IMR-90 (cell line): ENCODE measurements at regions not wholly inside any gene's neighbourhood (a gene's known extent, or its start where the extent isn't known, plus 50 kb on each side); places are given as distances from the start of the nearest gene placed in this dataset.
A peak's percentile ranks its signal among the peaks of the same experiment; 100 is the strongest.

Experiments
- ATAC-seq: fragments of 200-7000 bp; cut with Tn5 transposase; 2 replicates; pipeline ENCODE4 v1.9.1; 2020; ENCODE audit warnings: low read depth, mild to moderate bottlenecking, moderate library complexity
- BruUV-seq: library from RNA; stranded (reverse); fragments of 400-500 nt; replicated peaks from 2 replicates; lab custom pipeline; 2021; lab: Mats Ljungman, UMichigan
- CTCF ChIA-PET: fragments of 300-600 bp; formaldehyde crosslinking; extraction: SDS; loops from one replicate; lab custom pipeline; 2021; ENCODE audit warnings: antibody characterized with exemption; lab: Yijun Ruan, JAX
- POLR2A ChIA-PET: fragments of 300-600 bp; sonication (Branson Sonifier 250); formaldehyde crosslinking; loops from one replicate; lab custom pipeline; 2022; ENCODE audit warnings: antibody characterized with exemption; ENCODE audit not compliant: unreplicated experiment; lab: Charles Lee
- DNase-seq: peaks from one replicate; pipeline ENCODE4 v3.0.0; 2013
- H2AFZ ChIP-seq: replicated peaks from 2 replicates; pipeline ENCODE3; 2013; ENCODE audit warnings: low read length, mild to moderate bottlenecking; ENCODE audit not compliant: poor library complexity
- H2AK5ac ChIP-seq: 2 replicates; pipeline ENCODE4 v1.6.1; 2013; ENCODE audit warnings: low read depth, low read length, inconsistent platforms
- H2AK9ac ChIP-seq: replicated peaks from 2 replicates; pipeline ENCODE3; 2013; ENCODE audit warnings: mild to moderate bottlenecking, low read depth, low read length, moderate library complexity; ENCODE audit not compliant: poor library complexity
- H2BK120ac ChIP-seq: 2 replicates; pipeline ENCODE4 v1.6.1; 2013; ENCODE audit warnings: low read depth, low read length, inconsistent platforms
- H2BK15ac ChIP-seq: 3 replicates; pipeline ENCODE4 v1.6.1; 2013; ENCODE audit warnings: low read depth, low read length, inconsistent platforms
- H2BK20ac ChIP-seq: 2 replicates; pipeline ENCODE4 v1.6.1; 2013; ENCODE audit warnings: low read depth, mild to moderate bottlenecking, inconsistent platforms, low read length, moderate library complexity
- H2BK5ac ChIP-seq: 2 replicates; pipeline ENCODE4 v1.6.1; 2013; ENCODE audit warnings: mild to moderate bottlenecking, low read depth, low read length, inconsistent platforms; ENCODE audit not compliant: poor library complexity, severe bottlenecking
- H3K14ac ChIP-seq: replicated peaks from 2 replicates; pipeline ENCODE4 v1.6.1; 2013; ENCODE audit warnings: low read depth, low read length, inconsistent platforms
- H3K18ac ChIP-seq: 2 replicates; pipeline ENCODE4 v1.6.1; 2013; ENCODE audit warnings: low read depth, low read length, control low read depth
- H3K23ac ChIP-seq: 2 replicates; pipeline ENCODE4 v1.6.1; 2013; ENCODE audit warnings: low read depth, low read length, inconsistent platforms
- H3K27ac ChIP-seq: 2 replicates; pipeline ENCODE4 v1.5.1; 2013; ENCODE audit warnings: mild to moderate bottlenecking, control low read depth, low read length; ENCODE audit not compliant: insufficient read depth
- H3K27me3 ChIP-seq: 2 replicates; pipeline ENCODE4 v1.6.1; 2013; ENCODE audit warnings: low read length; ENCODE audit not compliant: control insufficient read depth, insufficient read depth
- H3K36me3 ChIP-seq: 2 replicates; pipeline ENCODE4 v1.6.1; 2013; ENCODE audit warnings: low read length, mixed read lengths; ENCODE audit not compliant: control insufficient read depth, insufficient read depth
- H3K4ac ChIP-seq: 2 replicates; pipeline ENCODE4 v1.6.1; 2013; ENCODE audit warnings: low read depth, low read length, inconsistent platforms
- H3K4me1 ChIP-seq: 2 replicates; pipeline ENCODE4 v1.6.1; 2013; ENCODE audit warnings: low read length, mixed read lengths; ENCODE audit not compliant: control insufficient read depth, insufficient read depth
- H3K4me2 ChIP-seq: 2 replicates; pipeline ENCODE4 v1.6.1; 2013; ENCODE audit warnings: low read depth, mild to moderate bottlenecking, control low read depth, low read length, moderate library complexity
- H3K4me3 ChIP-seq: 2 replicates; pipeline ENCODE4 v1.5.1; 2013; ENCODE audit warnings: low read depth, mild to moderate bottlenecking, control low read depth, low read length, moderate library complexity; ENCODE audit not compliant: insufficient read depth
- H3K56ac ChIP-seq: 2 replicates; pipeline ENCODE4 v1.6.1; 2013; ENCODE audit warnings: low read length, inconsistent platforms; ENCODE audit not compliant: insufficient read depth; ENCODE audit errors: extremely low read depth
- H3K79me1 ChIP-seq, 2 experiments: 2 replicates each; pipeline ENCODE4 v1.6.1; 2013; ENCODE audit warnings: low read length in 2 of 2, inconsistent platforms in 1 of 2, low read depth in 1 of 2
- H3K9ac ChIP-seq: 2 replicates; pipeline ENCODE4 v1.6.1; 2013; ENCODE audit warnings: low read depth, low read length, control low read depth
- H3K9me1 ChIP-seq: 2 replicates; pipeline ENCODE4 v1.6.1; 2013; ENCODE audit warnings: low read length, inconsistent platforms; ENCODE audit not compliant: insufficient read depth
- H3K9me3 ChIP-seq: 2 replicates; pipeline ENCODE4 v1.6.1; 2013; ENCODE audit warnings: low read length; ENCODE audit not compliant: control insufficient read depth, insufficient read depth
- H4K20me1 ChIP-seq: 2 replicates; pipeline ENCODE4 v1.6.1; 2013; ENCODE audit warnings: low read length, inconsistent platforms; ENCODE audit not compliant: insufficient read depth
- H4K5ac ChIP-seq: 2 replicates; pipeline ENCODE4 v1.6.1; 2013; ENCODE audit warnings: mild to moderate bottlenecking, low read depth, low read length, control low read depth
- H4K8ac ChIP-seq, 2 experiments: 2 replicates each; pipeline ENCODE4 v1.6.1; 2013; ENCODE audit warnings: low read depth in 2 of 2, low read length in 2 of 2, control low read depth in 1 of 2, inconsistent platforms in 1 of 2
- H4K91ac ChIP-seq: 2 replicates; pipeline ENCODE4 v1.6.1; 2013; ENCODE audit warnings: low read depth, low read length, inconsistent platforms; ENCODE audit not compliant: insufficient read depth
- BHLHE40 ChIP-seq: fragments of 150-350 bp; IDR thresholded peaks from 2 replicates; pipeline ENCODE4 v1.6.1; 2016; ENCODE audit warnings: mild to moderate bottlenecking, low read depth, low read length
- CEBPB ChIP-seq: IDR thresholded peaks from 2 replicates; pipeline ENCODE4 v1.6.1; 2012; ENCODE audit warnings: low read depth, low read length, improper control_type of control experiment
- CHD1 ChIP-seq: IDR thresholded peaks from 2 replicates; pipeline ENCODE4 v1.6.1; 2012; ENCODE audit warnings: low read depth, low read length, improper control_type of control experiment
- FOS ChIP-seq: fragments of 150-350 bp; IDR thresholded peaks from 2 replicates; pipeline ENCODE4 v1.6.1; 2016; ENCODE audit warnings: low read depth, low read length
- MAFK ChIP-seq: IDR thresholded peaks from 2 replicates; pipeline ENCODE4 v1.6.1; 2012; ENCODE audit warnings: low read depth, low read length, improper control_type of control experiment
- MAZ ChIP-seq: IDR thresholded peaks from 2 replicates; pipeline ENCODE4 v1.6.1; 2012; ENCODE audit warnings: low read depth, mild to moderate bottlenecking, low read length, improper control_type of control experiment, moderate library complexity, borderline replicate concordance
- MXI1 ChIP-seq: IDR thresholded peaks from 2 replicates; pipeline ENCODE4 v1.6.1; 2012; ENCODE audit warnings: low read depth, mild to moderate bottlenecking, low read length, moderate library complexity, borderline replicate concordance
- NFE2L2 ChIP-seq: fragments of 150-350 bp; IDR thresholded peaks from 2 replicates; pipeline ENCODE4 v1.6.1; 2016; ENCODE audit warnings: low read depth, mild to moderate bottlenecking, low read length
- POLR2A ChIP-seq: IDR thresholded peaks from 2 replicates; pipeline ENCODE4 v1.6.1; 2012; ENCODE audit warnings: mild to moderate bottlenecking, low read depth, low read length
- RAD21 ChIP-seq: IDR thresholded peaks from 2 replicates; pipeline ENCODE4 v1.6.1; 2012; ENCODE audit warnings: low read length, improper control_type of control experiment
- RCOR1 ChIP-seq: IDR thresholded peaks from 2 replicates; pipeline ENCODE4 v1.6.1; 2012; ENCODE audit warnings: mild to moderate bottlenecking, low read length, improper control_type of control experiment; ENCODE audit not compliant: insufficient replicate concordance
- RFX5 ChIP-seq: IDR thresholded peaks from 2 replicates; pipeline ENCODE4 v1.8.0; 2012; ENCODE audit warnings: low read depth, mild to moderate bottlenecking, low read length, moderate library complexity
- SMC3 ChIP-seq: fragments of 150-350 bp; IDR thresholded peaks from 2 replicates; pipeline ENCODE4 v1.6.1; 2016; ENCODE audit warnings: low read depth, mild to moderate bottlenecking, antibody characterized with exemption, low read length, moderate library complexity
- USF2 ChIP-seq: fragments of 150-350 bp; IDR thresholded peaks from 2 replicates; pipeline ENCODE4 v1.6.1; 2017; ENCODE audit warnings: mild to moderate bottlenecking, antibody characterized with exemption, low read length, low read depth
- WGBS, 2 experiments: methylation state at CpG; one replicate each; pipeline versions ENCODE4 v1.1.5 to v1.1.7; 2013; ENCODE audit warnings: missing lambda C conversion rate in 2 of 2; ENCODE audit not compliant: insufficient read length in 1 of 2; ENCODE audit errors: extremely low coverage in 2 of 2; 5-methylcytosine and 5-hydroxymethylcytosine counted together
- dilution Hi-C: fragments of 300-500 bp; cut with HindIII; formaldehyde crosslinking; loops from one replicate; pipeline ENCODE4 v1.14.3; 2018; ENCODE audit warnings: low sequenced_read_pairs; ENCODE audit not compliant: unreplicated experiment
- in situ Hi-C: fragments of 300-500 bp; cut with MboI; formaldehyde crosslinking; loops from 3 replicates; pipeline ENCODE4 v1.14.3; 2019; ENCODE audit warnings: low sequenced_read_pairs, inconsistent platforms, mixed read lengths
- intact Hi-C: fragments of 100-400 bp; cut with micrococcal nuclease; formaldehyde crosslinking; loops from 2 replicates; pipeline ENCODE4 v1.10.0; 2022
- TF ChIP-seq, protein P1 (sequence below): conservative IDR thresholded peaks from 2 replicates; pipeline ENCODE4 v1.5.1; 2012; ENCODE audit warnings: mild to moderate bottlenecking, low read depth, low read length, improper control_type of control experiment
- TF ChIP-seq, protein P2 (sequence below): fragments of 150-350 bp; IDR thresholded peaks from 2 replicates; pipeline ENCODE4 v1.6.1; 2016; ENCODE audit warnings: low read depth, mild to moderate bottlenecking, low read length, moderate library complexity, borderline replicate concordance

- H2BK20ac ChIP-seq, result no peak overlapping the region
- no peak overlapping the region for H2BK5ac ChIP-seq
- no peak overlapping the region for H3K18ac ChIP-seq
- H3K79me1 ChIP-seq, result no peaks in the 10 kb centered on the region
- H3K14ac ChIP-seq, result peak overlapping the region; percentile 46; the same call in 1 of the 2 replicates
- ChIA-PET CTCF (no interaction called here), POLR2A (no interaction called here)
- DNase-seq (no peak), ATAC-seq (no peak)
- H2AFZ ChIP-seq, result no peak overlapping the region
- H4K5ac ChIP-seq, result no peak overlapping the region; the same call in 1 of the 2 replicates
- H3K36me3 ChIP-seq, result no peaks in the 10 kb centered on the region
- no peak overlapping the region for H3K9ac ChIP-seq
- dilution Hi-C loops, result no loop called here
- no peak overlapping the region for H2AK9ac ChIP-seq
- WGBS, 2 experiments, result no CpG with 5 or more reads among the region's 6 CpGs
- no peak overlapping the region for H2BK120ac ChIP-seq
- H3K4ac ChIP-seq, result peak overlapping the region; percentile 76; the same call in 1 of the 2 replicates
- peaks cover 14% of the 10 kb centered on the region for H3K4me1 ChIP-seq
- BruUV-seq, result no TSS peak
- in situ Hi-C loops, result no loop called here
- H4K8ac ChIP-seq, result peak overlapping the region; percentile 75 to 86; a peak in 3 of 4 replicates
- no peak for TF ChIP-seq POLR2A
- TF ChIP-seq, protein P1, sequence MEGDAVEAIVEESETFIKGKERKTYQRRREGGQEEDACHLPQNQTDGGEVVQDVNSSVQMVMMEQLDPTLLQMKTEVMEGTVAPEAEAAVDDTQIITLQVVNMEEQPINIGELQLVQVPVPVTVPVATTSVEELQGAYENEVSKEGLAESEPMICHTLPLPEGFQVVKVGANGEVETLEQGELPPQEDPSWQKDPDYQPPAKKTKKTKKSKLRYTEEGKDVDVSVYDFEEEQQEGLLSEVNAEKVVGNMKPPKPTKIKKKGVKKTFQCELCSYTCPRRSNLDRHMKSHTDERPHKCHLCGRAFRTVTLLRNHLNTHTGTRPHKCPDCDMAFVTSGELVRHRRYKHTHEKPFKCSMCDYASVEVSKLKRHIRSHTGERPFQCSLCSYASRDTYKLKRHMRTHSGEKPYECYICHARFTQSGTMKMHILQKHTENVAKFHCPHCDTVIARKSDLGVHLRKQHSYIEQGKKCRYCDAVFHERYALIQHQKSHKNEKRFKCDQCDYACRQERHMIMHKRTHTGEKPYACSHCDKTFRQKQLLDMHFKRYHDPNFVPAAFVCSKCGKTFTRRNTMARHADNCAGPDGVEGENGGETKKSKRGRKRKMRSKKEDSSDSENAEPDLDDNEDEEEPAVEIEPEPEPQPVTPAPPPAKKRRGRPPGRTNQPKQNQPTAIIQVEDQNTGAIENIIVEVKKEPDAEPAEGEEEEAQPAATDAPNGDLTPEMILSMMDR, result no peak
- TF ChIP-seq RCOR1, result no peak
- TF ChIP-seq SMC3, result no peak
- no peak for TF ChIP-seq CHD1
- no peak for TF ChIP-seq FOS
- no peak for TF ChIP-seq MAFK
- no peak for TF ChIP-seq MAZ
- TF ChIP-seq NFE2L2, result no peak
- TF ChIP-seq, protein P2, sequence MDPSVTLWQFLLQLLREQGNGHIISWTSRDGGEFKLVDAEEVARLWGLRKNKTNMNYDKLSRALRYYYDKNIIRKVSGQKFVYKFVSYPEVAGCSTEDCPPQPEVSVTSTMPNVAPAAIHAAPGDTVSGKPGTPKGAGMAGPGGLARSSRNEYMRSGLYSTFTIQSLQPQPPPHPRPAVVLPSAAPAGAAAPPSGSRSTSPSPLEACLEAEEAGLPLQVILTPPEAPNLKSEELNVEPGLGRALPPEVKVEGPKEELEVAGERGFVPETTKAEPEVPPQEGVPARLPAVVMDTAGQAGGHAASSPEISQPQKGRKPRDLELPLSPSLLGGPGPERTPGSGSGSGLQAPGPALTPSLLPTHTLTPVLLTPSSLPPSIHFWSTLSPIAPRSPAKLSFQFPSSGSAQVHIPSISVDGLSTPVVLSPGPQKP, result no peak
- no peak for TF ChIP-seq CEBPB
- no peak for TF ChIP-seq RFX5
- TF ChIP-seq BHLHE40, result no peak
- no peak for TF ChIP-seq RAD21
- no peak for TF ChIP-seq MXI1
- TF ChIP-seq USF2, result no peak
- no peak overlapping the region for H3K4me2 ChIP-seq
- H4K20me1 ChIP-seq, result no peaks in the 10 kb centered on the region
- H3K27ac ChIP-seq, result no peak overlapping the region
- no peaks in the 10 kb centered on the region for H3K9me3 ChIP-seq
- 0 out of 2 replicates have a peak overlapping the region, but pooled peaks have one; percentile 26 for H3K23ac ChIP-seq
- peaks cover 3% of the 10 kb centered on the region; the same call in 1 of the 2 replicates for H3K9me1 ChIP-seq
- intact Hi-C loops, result loop anchor here (5.0 kb wide), 1 partner anchor 58 kb away; no protein-coding TSS in a partner anchor
- H2AK5ac ChIP-seq, result no peak overlapping the region
- H4K91ac ChIP-seq, result 0 out of 2 replicates have a peak overlapping the region, but pooled peaks have one; percentile 10
- H3K27me3 ChIP-seq, result peaks cover 4% of the 10 kb centered on the region
- no peak overlapping the region for H3K56ac ChIP-seq
- no peak overlapping the region for H2BK15ac ChIP-seq
- no peak overlapping the region for H3K4me3 ChIP-seq
These were observed 60.5 kb upstream of the PELI1 start for GRCh38 chr2:64204703-64205102.
